Cardiac septum (tissue), 1 donor: ENCODE measurements at regions not wholly inside any gene's neighbourhood (a gene's known extent, or its start where the extent isn't known, plus 50 kb on each side); places are given as distances from the start of the nearest gene placed in this dataset.
"Not testable (repeated sequence)": the region's sequence is repeated elsewhere in the genome, so short reads cannot be mapped to it uniquely, and the experiment has no call there.

Experiments used
- DNase-seq: peaks from one replicate; pipeline ENCODE4 v3.0.0-alpha.2; 2020; ENCODE audit warnings: low spot score
- intact Hi-C: fragments of 100-400 bp; cut with DNase I; formaldehyde crosslinking; loops from one replicate; pipeline ENCODE4 v1.14.0; 2022
- donor health status: DM: no; HTN: no; CAD: no.

GRCh38 chr10:53052521-53053164, 280.1 kb upstream of the MBL2 start:
- no peak for DNase-seq
- intact Hi-C loops, result no loop called here

DNA sequence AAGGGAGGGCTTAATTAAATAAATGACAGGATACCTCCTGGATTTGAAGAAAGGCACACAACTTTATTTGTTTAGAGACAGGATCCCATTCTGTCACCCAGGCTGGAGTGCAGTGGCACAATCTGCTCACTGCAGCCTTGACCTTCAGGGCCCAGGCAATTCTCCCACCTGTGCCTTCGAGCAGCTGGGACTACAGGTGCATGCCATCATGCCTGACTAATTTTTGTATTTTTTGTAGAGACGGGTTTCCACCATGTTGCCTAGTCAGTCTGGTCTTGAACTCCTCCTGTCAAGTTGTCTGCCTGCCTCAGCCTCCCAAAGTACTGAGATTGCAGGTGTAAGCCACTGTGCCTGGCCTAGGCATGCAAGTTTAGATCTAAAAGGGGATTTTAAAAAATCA, 272.7 kb upstream of the MBL2 start:
- intact Hi-C loops, result no loop called here
- DNase-seq, result no peak

GRCh38 chr10:53035823-53036222, 263.2 kb upstream of the MBL2 start:
- DNase-seq, intact Hi-C loops: not testable (repeated sequence)

DNA sequence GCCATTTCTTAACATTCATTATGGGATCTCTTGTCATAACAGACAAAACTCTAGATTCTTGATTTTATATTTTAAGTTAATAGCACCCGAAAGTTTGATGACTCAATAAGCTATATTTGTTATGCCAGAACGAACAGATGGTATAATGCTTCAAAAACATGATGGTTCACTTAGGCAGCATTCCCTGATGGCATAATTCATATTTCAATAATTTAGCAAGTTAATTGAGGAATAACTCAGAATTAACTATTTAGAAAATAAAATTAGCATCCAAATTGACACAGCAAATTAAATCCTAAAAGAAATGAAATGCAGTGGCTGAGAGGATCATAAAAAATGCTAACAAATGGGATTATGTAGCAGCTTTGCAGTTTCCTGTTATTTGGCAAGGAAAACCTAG, 260.8 kb upstream of the MBL2 start:
- intact Hi-C loops, result no loop called here
- DNase-seq, result no peak

DNA sequence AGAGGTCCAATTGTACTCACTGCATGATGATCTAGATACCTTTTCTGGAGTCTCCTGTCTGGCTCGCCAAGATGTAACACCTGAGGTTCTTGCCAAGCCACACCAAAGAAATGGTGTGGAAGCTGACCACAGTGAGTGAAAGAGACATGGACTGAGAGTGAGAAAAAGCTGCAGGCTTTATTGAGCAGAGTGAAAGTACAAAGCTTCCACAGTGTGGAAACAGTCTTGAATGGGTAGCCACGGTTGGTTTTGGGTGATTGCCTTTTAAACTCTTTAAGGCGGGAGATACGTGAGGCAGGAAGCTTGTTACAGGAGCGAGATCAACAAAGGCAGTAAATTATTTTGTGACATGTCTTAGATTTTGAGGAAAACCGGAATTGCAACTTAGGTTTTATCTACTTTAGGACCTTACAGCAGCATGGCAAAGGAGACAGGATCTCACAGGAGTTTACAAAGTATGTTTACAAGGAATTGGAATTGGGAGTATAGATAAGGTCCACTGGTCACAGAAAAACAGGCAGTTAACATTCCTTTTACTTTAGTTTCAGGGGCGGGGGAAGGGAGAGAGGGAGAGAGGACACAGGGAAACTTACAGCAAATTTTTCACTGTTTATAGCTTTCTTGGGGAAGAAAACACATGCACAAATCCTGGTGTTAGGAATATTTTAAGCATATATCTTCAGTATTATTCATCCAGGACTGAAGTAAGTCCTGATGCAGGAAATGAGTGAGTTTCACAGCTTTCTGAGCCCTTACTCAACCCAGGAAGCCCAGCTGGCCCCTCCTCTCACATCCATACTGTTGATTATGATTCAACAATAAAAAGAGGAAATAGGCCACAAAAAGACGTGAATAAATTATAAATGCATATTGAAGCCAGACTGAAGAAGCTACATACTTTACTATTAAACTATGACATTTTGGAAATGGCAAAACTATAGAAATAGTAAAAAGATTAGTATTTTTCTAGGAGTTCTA, 257.6 kb upstream of the MBL2 start:
- intact Hi-C loops, DNase-seq: not testable (repeated sequence)

DNA sequence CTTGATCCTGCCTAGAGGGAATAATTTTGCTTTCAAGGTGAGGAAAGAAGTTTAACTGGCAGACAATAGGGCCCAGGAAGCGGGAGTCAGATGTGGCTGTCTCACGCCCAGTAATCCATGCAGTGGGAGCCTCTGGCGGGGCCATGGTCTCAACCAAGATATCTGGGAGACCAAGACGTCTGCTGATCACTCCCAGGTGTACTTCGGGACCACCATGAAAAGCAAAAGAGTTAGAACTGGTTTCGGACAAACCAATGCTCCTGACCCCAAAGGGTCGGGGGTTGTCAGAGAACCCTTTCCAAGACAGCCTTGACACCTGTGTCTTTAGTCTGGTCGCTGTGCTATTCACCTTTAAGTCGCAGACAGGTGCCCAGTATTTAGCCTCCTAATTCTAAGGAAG, 256.9 kb upstream of the MBL2 start:
- intact Hi-C loops, result no loop called here
- no peak for DNase-seq

DNA sequence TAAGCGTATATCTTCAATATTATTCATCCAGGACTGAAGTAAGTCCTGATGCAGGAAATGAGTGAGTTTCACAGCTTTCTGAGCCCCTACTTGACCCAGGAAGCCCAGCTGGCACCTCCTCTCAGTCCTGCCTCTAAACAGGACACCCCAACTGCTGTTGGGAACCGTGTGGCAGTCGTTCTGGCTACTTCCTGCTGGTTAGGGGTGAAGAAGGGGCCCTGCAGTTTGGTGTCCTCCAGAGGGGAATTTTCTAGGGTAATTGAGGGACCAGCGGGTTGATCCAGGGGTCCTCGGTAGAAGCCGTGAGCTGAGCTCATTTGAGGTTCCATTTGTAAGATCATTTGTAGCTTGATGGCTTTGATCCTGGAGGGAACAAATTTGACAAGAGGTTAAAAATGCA, 253.2 kb upstream of the MBL2 start:
- DNase-seq, intact Hi-C loops: not testable (repeated sequence)

- intact Hi-C loops, result no loop called here
- no peak for DNase-seq
Measured at GRCh38 chr10:53025172-53025711, 252.7 kb upstream of the MBL2 start.

DNA sequence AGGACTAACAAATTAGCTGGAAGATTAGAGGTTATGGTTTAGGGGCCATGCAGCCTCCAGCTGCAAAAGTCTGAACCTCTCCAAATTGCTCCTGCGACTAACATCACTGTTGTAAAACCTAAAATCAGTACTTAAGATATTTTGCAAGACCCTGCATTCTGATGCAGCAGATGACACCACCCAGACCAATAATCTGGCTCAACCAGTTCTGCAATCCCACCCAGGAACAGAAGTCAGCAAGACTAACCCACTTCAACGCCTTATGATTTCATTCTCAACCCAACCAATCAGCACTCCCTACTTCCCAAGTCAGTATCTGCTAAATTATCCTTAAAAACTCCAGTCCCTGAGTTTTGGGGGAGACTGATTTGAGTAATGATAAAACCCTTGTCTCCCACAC, 250.8 kb upstream of the MBL2 start:
- no peak for DNase-seq
- intact Hi-C loops, result no loop called here

- no peak for DNase-seq
- intact Hi-C loops, result no loop called here
Measured at GRCh38 chr10:53022611-53023088, 250.1 kb upstream of the MBL2 start.

- intact Hi-C loops, result no loop called here
- DNase-seq, result no peak
Measured at GRCh38 chr10:53013201-53013810, 240.7 kb upstream of the MBL2 start.

- intact Hi-C loops, result no loop called here
Measured at GRCh38 chr10:53009961-53010907, 237.7 kb upstream of the MBL2 start.

DNA sequence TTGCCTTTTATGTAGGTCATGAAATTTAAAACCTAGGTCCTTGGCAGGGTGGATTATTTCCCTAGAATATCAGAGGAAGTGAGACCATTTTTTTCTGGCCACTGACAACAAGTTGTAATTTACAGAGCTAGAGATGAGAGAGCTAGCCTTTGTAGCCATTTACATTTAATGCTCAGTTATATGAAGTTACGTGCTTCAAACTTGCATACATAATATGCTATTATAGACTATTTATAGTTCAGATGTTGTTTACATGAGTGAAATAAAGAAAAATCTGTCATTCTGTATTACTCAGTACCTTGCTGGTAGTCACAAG, 234.9 kb upstream of the MBL2 start:
- intact Hi-C loops, result no loop called here
- no peak for DNase-seq

More at GRCh38 chr10:53009961-53010907, 237.7 kb upstream of the MBL2 start:
- DNase-seq, result no peak

DNA sequence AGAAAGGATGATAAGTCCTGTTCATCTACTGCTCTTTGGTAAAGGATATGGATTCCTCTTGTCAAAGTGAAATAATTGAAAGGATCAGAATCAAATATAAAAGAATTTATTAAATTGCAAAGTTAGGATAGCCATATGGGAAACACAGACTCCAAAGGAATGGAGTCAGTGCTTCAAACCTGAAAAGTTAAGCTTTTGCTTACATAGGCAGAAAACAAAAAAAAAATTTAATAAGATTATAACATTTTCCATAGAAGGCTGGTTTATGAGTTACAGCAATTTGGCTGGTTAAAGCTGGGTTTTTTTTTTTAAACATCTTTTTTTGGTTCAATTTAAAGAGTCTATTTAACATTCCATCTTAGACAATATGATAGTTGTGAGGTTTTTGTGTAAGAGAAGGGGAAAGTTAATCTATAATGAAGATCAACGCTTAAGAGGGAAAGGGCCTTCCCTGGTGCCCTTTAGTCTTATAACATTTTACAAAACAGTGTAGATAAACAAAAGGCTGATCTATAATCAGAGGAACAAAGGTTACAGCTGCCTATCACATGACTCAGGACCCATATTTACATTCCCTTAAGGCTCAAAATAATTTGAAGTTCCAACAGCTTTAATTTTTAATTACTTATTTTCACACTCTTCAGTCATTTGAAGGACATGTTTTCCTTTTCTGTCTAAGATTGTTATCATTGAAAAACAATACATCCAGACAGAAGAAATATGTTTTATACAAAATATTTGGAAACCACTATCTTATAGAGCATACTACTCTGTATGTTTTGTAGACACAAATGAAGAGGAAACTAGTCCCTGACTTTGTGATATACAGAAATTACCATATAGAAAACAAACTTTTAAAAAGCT, 234.3 kb upstream of the MBL2 start:
- no peak for DNase-seq
- intact Hi-C loops, result no loop called here

GRCh38 chr10:53005612-53006345, 233.2 kb upstream of the MBL2 start:
- intact Hi-C loops, result no loop called here
- DNase-seq, result no peak

GRCh38 chr10:53003094-53003493, 230.5 kb upstream of the MBL2 start:
- DNase-seq, result no peak
- intact Hi-C loops, result no loop called here

DNA sequence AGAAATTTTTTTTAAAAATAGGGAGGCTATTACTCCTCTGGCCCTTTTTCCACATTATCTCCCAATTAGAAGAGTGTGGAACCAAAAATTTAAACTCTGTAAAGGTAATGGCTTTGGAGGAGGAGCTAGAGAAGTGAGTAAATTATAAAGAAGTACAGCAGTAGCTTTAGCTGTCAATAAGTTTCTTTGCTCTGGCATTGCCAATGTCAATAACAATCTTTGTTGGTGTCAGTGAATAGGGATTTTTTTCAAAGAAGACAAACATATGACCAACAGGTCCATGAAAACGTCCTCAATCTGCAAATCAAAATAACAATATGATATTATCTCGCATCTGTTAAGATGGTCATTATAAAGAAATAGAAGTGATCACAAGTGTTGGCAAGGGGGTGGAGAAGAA, 227.1 kb upstream of the MBL2 start:
- DNase-seq, result no peak
- intact Hi-C loops, result no loop called here

DNA sequence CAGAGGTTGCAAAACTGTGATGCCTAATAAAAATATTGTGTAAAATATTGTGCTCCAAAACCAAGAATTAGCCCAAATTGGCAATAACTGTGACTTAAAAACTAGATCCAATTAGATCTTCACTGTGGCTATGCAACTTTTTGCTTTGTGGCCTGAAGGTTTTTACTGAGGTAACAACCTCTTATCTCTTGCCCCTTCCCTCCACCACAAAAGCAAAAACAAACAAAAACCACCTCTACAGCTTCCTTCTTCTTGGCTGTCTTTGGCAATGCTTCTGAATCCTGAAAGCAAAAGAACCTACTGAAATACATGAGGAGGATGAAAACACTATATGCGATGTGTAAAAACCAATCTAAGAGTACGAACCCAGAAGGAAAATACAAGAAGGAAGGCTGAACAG, 226.7 kb upstream of the MBL2 start:
- intact Hi-C loops, result no loop called here
- no peak for DNase-seq
